GM18909 (cell line): ENCODE measurements at regions not wholly inside any gene's neighbourhood (a gene's known extent, or its start where the extent isn't known, plus 50 kb on each side); places are given as distances from the start of the nearest gene placed in this dataset.
A peak's percentile ranks its signal among the peaks of the same experiment; 100 is the strongest.
"Not testable (repeated sequence)": the region's sequence is repeated elsewhere in the genome, so short reads cannot be mapped to it uniquely, and the experiment has no call there.

Source experiments
- ATAC-seq: cut with Tn5 transposase; IDR thresholded peaks from one replicate; pipeline ENCODE4 v1.9.1; 2021; ENCODE audit warnings: mild to moderate bottlenecking; ENCODE audit not compliant: unreplicated experiment, poor library complexity

DNA sequence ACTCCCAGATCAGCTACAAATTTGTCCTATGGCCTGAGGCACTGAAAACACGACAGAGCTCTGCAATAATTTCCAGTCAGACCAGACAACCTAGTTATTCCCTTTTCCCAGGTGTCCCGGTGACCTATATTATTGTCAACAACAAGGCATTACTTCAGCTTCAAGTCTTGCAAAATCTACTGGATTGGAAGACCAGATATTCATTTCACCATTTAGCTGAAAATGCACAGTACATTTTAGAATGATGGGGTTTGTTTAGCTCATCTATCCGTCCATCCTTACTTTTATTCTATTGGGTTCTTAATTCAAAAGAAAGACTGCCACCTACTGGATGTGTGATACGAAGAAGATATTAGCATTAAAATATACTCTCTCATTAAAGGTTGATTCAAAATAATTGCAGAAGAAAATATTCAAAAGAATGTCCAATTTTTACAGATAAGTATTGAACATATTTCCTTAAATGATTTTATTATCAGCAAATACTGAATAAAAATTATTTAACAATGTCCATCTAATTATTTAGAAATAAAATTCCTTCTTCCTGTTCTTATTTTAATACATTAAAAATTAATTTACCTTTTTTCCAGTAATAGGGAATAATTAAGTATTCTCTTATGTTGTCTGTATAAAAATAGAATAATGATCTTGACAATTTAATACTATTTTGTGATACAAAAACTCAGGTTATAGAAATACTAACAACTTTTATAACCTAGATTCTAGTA is 244.9 kb upstream of the LRIG3 start:
- no peak for ATAC-seq

DNA sequence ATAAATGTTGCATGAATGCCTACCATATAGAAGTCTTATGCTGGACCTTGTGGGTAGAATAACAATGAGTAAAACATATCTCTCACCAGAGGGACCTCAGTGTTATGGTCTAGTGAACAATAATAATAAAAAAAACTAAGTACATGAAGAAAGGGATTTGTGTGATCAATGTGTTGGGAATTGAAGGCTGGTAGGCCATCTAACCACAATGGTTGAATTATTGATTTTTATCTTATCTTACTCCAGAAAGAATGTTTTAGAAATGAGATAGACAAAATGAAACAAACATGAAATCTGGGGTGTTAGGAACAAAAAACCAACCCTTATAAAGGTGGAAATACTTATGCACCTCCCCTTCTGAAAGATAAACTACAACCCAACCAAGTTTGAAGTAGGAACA is 243.9 kb upstream of the LRIG3 start:
- no peak for ATAC-seq

DNA sequence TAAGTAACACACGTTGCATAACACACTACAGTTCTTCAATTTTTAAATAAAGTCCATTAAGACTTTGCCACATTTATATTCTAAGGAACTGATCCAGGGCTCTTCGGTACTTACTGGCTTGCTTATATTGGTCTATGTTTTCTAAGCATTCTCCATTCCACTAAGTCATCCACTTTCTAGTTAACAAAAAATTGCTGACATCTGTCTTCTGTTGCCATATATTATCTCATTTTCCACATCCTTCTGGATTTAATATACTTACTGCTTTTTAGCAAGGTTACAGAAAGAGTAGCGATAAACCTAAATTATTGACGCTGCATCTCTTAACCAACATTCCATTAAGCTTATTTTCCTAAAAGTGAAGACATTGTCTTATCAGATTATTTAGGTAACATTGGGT is 238.4 kb upstream of the LRIG3 start:
- no peak for ATAC-seq

DNA sequence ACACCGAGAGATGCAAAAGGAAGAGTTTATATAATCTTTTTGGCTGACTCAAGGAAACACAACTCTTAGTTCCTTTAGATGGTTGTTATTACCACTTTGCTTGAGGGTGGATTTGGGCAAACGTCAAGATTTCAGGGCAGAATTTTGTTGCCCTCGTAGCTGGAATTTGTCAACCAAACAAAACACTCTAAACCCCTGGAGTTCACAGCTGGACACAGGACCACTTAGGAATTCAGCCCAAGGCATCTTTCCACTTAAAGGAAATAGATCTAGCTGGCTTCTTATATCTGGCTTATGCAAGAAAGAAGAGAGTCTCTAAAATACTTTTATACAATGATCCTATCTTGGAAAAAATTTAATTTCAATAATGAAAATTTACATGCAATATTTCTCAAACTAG is 237.8 kb upstream of the LRIG3 start:
- no peak for ATAC-seq

DNA sequence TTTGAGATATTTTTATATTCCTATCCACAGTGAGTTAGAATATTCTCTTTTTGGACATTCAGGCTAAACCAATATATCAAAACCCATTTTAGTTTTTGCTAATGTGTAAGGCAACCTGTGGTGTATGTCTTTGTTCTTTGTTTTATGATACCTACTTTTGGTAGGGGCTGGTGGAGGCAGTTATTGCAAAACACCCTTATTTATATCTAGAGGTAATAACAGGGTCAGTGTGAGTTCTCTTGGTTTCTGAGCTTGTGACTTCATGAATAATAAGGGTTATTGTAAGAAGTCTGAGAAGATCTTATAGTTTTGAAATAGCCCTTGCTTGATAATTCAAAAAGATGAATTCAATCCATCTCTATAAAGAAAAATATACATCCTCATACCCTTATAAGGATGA is 235.1 kb upstream of the LRIG3 start:
- no peak for ATAC-seq

DNA sequence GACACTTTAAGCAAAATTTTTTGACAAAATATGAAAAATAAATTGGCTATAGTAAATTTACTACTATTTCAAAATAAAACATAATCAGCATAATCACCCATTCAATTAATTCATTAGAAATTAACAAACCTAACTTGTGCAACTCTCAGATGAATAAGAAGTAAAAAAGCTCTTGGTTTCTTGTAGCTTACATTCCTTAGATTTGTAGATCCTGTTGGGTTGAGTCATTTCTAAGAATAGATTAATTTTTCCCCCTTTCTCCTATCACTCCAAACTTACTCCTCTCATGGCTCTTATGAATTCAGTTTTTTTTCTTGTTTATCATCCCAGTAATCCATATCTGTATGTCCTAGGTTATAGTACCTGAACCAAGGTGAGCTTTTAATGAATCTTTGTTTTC is 230.9 kb upstream of the LRIG3 start:
- ATAC-seq: no peak

DNA sequence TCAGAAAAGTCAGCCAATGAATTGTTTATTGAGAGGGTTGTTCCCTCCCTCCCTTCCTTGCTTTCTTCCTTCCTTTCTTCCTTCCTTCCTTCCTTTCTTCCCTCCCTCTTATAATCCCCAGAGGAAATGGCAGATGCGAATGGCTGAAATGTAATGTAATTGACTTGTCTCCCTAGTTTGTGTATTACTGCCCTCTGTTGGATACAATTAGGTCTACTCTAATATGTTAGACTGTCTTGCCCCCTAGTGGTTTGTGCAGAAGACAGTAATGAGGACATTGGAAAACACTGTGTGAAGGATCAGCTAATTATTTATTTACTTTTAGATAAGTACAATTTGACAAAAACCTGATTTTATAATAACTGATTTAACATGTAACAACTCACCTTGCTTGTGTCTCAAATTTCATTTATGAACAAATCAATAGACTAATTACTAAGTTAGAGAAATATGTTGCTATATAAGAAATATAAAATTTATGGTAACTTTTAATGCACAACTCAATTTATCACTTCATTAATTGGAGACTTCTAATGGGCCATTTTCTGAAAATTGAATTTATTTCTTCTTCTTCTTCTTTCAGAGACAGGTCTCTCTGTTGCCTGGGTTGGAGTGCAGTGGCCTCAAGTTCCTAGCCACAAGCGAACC is 229.8 kb upstream of the LRIG3 start:
- ATAC-seq: peak; percentile 100

DNA sequence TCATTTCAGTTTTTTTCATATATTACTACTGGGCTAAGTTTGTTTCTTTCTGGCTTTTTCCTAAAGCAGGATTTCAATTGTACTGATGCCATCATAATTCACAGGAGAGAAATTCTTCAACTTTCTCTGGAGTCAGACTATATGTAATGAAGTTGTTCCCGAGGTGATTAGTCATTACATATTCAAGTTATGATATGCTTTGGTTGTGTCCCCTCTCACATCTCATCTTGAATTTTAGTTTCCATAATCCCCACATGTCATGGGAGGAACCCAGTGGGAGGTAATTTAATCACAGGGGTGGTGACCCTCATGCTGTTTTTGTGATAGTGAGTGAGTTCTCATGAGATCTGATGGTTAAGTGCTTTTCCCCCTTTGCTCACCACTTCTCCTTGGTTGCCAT is 227.5 kb upstream of the LRIG3 start:
- no peak for ATAC-seq

DNA sequence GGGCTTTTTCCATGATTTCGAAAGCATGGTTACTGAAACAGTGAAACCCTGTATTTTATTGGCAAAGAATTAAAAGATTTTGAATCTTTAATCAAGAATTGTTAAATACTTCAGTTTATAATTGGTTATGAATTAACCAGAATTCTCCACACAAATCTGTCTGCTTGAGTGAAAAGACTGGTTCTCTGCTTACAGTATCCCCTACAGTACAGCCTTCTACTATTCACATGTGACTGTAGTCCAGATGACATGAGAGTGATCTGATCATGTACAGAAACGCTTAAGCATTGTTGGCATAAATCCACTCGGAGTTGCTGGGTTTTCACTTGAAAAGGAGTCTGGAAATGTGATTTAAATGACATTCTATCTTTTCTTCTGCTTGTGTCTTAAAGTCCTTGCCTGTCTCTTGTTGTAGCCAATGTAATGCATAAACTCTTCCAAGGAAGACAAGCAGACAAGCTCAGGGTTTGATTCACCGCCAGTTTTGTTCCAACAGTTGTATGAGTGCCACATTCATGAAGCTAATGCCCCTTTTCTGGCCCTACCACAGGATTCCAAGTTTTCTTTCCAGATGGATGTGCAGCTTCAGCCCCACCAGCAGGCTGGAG is 222.0 kb upstream of the LRIG3 start:
- ATAC-seq: no peak

DNA sequence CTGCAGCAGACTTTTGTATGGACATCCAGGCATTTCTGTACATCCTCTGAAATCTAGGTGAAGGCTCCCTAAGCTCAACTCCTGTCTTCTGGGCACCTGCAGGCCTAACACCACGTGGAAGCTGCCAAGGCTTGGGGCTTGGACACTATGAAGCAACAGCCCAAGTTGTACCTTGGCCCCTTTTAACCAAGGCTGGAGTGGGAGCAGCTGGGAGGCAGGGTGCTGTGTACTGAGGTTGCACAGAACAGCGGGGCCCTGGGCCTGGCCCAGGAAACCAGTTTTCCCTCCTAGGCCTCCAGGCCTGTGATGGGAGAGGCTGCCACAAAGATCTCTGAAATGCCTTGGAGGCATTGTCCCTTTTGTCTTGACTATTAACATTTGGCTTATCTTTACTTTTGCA is 214.4 kb upstream of the LRIG3 start:
- ATAC-seq: no peak

DNA sequence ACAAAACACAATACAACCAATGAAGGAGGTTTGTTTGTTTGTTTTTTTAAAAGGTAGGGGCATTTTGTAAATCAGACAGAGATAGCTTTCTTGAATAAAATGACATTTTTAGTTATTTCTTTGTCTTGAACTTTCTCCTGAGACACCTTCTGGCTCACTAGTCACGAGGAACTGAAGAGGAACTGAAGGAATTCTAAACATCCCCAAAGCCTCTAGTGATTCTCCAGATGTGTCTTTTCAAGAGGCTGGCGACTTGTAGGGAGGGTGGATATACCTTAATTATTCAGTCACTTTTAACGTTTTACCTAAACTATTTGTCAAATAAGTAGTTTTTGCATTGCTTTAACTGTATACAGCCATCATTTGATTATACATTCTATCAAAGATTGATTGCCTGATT is 211.2 kb upstream of the LRIG3 start:
- ATAC-seq: no peak

DNA sequence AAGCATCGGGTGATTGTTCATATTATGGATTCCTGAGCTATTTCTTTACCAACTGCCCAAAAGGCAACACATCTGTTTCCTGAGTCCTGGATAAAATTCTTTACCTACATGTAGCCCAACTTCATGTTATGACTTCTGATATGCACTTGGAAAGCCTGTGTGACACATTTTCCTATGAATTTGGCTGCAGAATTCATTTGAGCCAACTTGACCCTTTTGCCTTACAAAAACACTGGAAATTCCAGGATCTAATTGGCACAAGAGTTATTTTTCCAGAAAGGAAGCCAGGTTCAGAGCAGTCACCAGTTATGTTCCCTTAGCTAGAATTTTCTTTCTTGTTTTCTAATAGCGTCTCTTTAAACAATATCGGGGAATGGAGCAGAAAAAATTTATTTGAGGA is 202.5 kb upstream of the LRIG3 start:
- no peak for ATAC-seq

DNA sequence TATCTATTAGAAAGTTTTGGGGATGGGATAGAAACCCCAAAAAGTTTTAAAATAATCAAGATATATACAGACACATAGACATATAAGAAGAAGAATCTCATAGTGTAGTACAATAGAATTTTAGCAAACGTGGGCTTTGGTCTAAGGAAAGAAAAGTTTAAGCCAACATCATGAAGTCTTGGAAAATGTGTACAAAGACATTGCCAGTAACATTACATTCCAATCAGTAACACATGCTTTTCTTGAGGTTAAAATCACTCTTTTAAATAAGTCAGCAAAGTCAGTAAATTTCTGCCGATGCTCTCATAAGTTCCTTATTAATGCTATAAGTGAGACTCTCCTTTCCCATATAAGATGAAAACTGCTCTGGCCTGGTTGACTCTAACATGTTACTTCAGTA is 201.1 kb upstream of the LRIG3 start:
- ATAC-seq: no peak

DNA sequence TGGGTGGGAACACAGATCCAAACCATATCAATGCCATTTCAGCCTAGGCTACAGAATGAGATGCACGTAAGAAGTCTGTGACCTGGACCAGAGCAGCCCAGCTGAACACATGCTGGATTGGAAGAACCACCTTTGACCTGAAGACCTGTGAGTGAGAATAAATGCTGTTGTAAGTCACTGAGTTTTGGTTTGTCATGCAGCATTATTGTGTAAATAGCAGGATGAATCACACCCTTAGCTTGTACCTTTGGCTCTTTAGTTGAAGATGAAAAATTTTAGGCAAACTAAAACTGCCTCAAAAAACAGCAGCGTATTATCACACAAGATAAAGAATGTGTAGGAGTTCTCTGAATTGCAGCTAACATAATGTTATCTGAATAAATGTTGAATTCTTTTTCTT is 199.4 kb upstream of the LRIG3 start:
- ATAC-seq: no peak

DNA sequence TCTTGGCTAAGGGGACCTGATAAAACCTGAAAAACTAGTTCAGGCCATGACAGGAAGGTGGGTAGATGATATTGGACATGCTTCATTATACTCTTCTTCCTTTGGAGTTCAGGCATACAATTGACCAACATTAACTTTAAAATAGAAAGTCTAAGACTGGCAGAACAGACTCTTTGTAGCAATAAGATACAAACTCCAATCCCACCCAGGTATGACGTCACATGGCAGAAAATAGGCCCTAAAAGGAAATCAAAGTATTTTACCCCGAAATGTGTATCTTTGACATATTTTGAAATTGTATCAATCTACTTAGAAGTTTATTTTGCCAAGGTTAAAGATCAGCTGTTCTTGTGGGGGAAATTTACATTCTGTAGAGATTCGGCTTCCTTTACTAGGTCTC is 198.1 kb upstream of the LRIG3 start:
- no peak for ATAC-seq

DNA sequence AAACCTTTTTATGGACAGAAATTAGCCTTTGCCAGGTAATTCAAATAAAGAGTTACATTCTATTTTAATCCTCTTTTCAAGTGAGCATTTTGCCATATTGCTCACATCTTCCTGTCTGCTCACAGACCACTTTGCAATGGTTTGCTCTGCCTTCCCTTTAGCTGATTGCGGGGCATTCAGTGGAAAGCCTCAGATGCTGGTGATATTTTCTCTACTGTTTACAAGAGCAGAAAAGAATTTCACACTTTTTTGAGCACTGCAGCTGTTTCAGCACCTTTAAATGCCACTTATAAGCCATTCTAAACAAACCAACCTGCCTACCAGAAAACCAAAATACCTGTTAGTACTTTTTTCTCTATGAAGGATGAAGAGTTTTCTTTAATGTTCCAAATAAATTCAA is 195.7 kb upstream of the LRIG3 start:
- ATAC-seq: no peak

DNA sequence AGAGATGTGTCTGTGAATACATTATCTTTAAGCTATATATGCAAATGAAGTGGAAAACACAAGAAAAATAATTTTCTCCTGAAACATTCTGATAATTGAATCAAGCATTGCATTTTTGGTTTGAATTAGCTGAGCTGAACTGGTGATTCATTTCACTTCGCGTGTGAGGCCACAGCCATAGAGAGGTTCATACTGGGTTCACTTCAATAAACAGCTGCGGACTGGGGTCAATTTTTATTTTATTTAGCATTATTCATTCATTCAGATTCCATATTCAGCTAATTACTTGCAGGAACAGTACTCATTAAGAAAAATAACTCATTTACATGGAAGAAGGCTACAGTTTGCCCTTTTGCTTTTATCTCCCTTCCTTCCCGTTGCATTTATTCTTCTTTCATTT is 195.2 kb upstream of the LRIG3 start:
- ATAC-seq: no peak

DNA sequence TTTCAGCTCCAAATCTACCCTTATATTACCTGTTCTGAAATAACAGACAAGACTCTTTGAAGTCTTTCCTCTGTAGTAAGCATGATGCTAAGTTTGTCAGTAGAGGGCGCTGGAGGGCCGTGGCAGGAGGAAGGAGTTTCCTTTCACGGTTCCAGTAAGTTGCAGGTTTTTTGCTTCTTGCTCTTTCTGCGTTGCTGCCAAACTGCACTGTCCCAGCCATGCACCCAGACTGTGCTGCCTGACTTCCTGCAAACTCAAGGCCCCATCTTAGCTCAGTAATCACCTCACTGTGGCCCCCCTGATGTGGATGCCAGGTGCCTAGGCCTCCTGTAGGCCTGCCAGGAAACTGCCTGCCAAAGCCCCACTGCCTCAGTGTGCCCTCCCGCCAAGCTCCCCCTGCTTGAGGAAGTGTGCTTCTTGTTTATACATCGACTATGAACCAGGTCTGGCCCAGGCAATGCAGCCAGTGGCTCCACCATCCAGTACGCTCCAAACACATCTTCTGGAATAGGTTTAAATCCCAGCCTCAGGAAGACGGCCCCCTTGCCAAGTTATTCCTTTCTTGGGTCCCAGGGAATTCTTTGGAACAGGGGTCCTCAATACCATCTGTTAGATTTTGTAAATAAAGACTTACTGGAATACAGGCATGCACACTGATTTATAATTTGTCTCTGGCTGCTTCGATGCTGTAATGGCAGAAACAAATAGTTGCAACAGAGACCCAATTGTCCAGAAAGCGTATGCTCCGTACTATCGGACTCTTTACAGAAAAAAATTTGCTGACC is 193.7 kb upstream of the LRIG3 start:
- peak; percentile 92 for ATAC-seq

DNA sequence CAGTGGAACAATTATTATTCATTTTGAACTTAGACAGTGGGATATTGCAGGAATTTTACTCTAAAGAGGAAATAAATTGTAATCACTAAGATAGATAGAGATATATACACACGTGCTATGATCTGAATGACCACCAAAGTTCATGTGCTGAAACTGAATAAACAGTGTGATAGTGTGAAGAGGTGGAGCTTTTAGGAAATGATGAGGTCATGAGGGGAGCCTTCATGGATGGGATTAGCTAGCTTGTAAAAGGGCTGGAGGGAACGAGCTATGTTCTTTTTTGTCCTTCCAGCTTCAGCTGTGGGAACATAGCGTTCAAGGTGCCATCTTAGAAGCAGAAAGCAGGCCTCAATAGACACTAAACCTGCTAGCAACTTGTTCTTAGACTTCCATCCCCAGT is 191.5 kb upstream of the LRIG3 start:
- ATAC-seq: no peak

DNA sequence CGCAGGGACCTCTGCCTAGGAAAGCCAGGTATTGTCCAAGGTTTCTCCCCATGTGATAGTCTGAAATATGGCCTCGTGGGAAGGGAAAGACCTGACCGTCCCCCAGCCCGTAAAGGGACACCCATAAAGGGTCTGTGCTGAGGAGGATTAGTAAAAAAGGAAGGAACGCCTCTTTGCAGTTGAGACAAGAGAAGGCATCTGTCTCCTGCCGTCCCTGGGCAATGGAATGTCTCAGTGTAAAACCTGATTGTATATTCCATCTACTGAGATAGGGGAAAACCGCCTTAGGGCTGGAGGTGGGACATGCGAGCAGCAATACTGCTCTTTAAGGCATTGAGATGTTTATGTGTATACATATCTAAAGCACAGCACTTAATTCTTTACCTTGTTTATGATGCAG is 188.2 kb upstream of the LRIG3 start:
- ATAC-seq: not testable (repeated sequence)

DNA sequence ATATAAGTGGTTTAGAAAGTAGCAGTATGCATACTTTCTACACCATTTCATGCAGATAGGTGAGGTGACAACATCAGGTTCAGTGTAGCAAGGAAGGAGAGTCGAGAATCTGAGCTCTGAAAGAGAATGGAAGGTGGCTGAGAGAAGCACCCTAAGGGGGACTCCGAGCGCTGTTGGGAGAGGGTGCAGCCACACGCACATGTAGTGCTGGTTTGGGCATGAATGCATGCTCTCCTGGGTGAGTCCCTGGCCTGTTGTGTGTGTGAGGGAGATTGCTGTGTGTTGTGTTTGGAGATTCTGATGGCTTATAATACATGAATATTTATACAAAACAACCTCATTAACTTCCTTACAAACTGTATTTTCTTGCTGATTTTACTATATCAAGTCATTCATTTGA is 180.3 kb upstream of the LRIG3 start:
- no peak for ATAC-seq
